Neuronal stem cell (in vitro differentiated cells): ENCODE measurements at regions not wholly inside any gene's neighbourhood (a gene's known extent, or its start where the extent isn't known, plus 50 kb on each side); places are given as distances from the start of the nearest gene placed in this dataset.

ENCODE experiments used
- DNase-seq: peaks from one replicate; pipeline ENCODE4 v3.0.0-alpha.2; 2013; ENCODE audit warnings: low spot score
- H2AFZ ChIP-seq: one replicate; pipeline ENCODE4 v1.6.1; 2013; ENCODE audit warnings: mild to moderate bottlenecking, low read length, inconsistent platforms
- H2AK5ac ChIP-seq: 2 replicates; pipeline ENCODE4 v1.6.1; 2013; ENCODE audit warnings: low read depth, mild to moderate bottlenecking, inconsistent platforms, low read length, moderate library complexity, mixed read lengths
- H2BK120ac ChIP-seq: 2 replicates; pipeline ENCODE4 v1.6.1; 2013; ENCODE audit warnings: low read depth, mild to moderate bottlenecking, inconsistent platforms, low read length, moderate library complexity, mixed read lengths
- H2BK12ac ChIP-seq: one replicate; pipeline ENCODE4 v1.6.1; 2013; ENCODE audit warnings: low read length, inconsistent platforms
- H2BK15ac ChIP-seq: 2 replicates; pipeline ENCODE4 v1.6.1; 2013; ENCODE audit warnings: mild to moderate bottlenecking, low read length, inconsistent platforms, mixed read lengths
- H2BK5ac ChIP-seq: one replicate; pipeline ENCODE4 v1.6.1; 2013; ENCODE audit warnings: inconsistent platforms, mild to moderate bottlenecking, low read length, moderate library complexity
- H3K14ac ChIP-seq: one replicate; pipeline ENCODE4 v1.6.1; 2013; ENCODE audit warnings: low read length, inconsistent platforms
- H3K18ac ChIP-seq: 2 replicates; pipeline ENCODE4 v1.6.1; 2013; ENCODE audit warnings: low read length, inconsistent platforms
- H3K23ac ChIP-seq: 2 replicates; pipeline ENCODE4 v1.6.1; 2013; ENCODE audit warnings: low read depth, mild to moderate bottlenecking, mixed read lengths, low read length, inconsistent platforms; ENCODE audit not compliant: poor library complexity
- H3K27ac ChIP-seq: replicated peaks from 3 replicates; pipeline ENCODE4 v1.5.1; 2013; ENCODE audit warnings: low read length, inconsistent platforms
- H3K27me3 ChIP-seq, 3 experiments: 2 replicates each; pipeline ENCODE4 v1.6.1; 2013; ENCODE audit warnings: low read length in 3 of 3, mild to moderate bottlenecking in 2 of 3, inconsistent platforms in 1 of 3, low read depth in 1 of 3, mixed read lengths in 1 of 3, moderate library complexity in 1 of 3; ENCODE audit not compliant: control insufficient read depth in 3 of 3, insufficient read depth in 3 of 3
- H3K36me3 ChIP-seq, 2 donors: replicated peaks in 1 of 2; 2 replicates each; pipeline ENCODE4 v1.6.1; 2013; ENCODE audit warnings: low read length in 2 of 2; ENCODE audit not compliant: control insufficient read depth in 2 of 2, insufficient read depth in 2 of 2
- H3K4ac ChIP-seq: 2 replicates; pipeline ENCODE4 v1.6.1; 2013; ENCODE audit warnings: inconsistent platforms, mild to moderate bottlenecking, low read length, moderate library complexity
- H3K4me1 ChIP-seq, 2 donors: 1 replicate in 1 of 2; 2 replicates in 1 of 2; pipeline ENCODE4 v1.6.1; 2013; ENCODE audit warnings: low read length in 2 of 2, low read depth in 1 of 2; ENCODE audit not compliant: control insufficient read depth in 2 of 2, insufficient read depth in 1 of 2
- H3K4me2 ChIP-seq: one replicate; pipeline ENCODE4 v1.6.1; 2013; ENCODE audit warnings: mild to moderate bottlenecking, low read length, inconsistent platforms; ENCODE audit not compliant: insufficient read depth, poor library complexity, severe bottlenecking
- H3K4me3 ChIP-seq, 2 donors: 2 replicates each; pipeline ENCODE4 v1.5.1; 2013; ENCODE audit warnings: low read length in 2 of 2, mild to moderate bottlenecking in 2 of 2, inconsistent platforms in 1 of 2, moderate library complexity in 1 of 2
- H3K79me1 ChIP-seq: one replicate; pipeline ENCODE4 v1.6.1; 2013; ENCODE audit warnings: low read depth, mild to moderate bottlenecking, inconsistent platforms, low read length, moderate library complexity
- H3K9ac ChIP-seq: one replicate; pipeline ENCODE4 v1.6.1; 2013; ENCODE audit warnings: mild to moderate bottlenecking, low read depth, low read length, inconsistent platforms; ENCODE audit not compliant: poor library complexity
- H3K9me3 ChIP-seq, 2 donors: replicated peaks in 1 of 2; 2 replicates each; pipeline versions ENCODE3 to v1.6.1; 2013; ENCODE audit warnings: low read length in 2 of 2, mild to moderate bottlenecking in 2 of 2, inconsistent platforms in 1 of 2, low read depth in 1 of 2, mixed read lengths in 1 of 2, moderate library complexity in 1 of 2; ENCODE audit not compliant: control insufficient read depth in 2 of 2, insufficient read depth in 1 of 2
- H4K8ac ChIP-seq: one replicate; pipeline ENCODE4 v1.6.1; 2013; ENCODE audit warnings: low read depth, mild to moderate bottlenecking, inconsistent platforms, low read length, moderate library complexity
- H4K91ac ChIP-seq: one replicate; pipeline ENCODE4 v1.6.1; 2013; ENCODE audit warnings: low read length, low read depth, mild to moderate bottlenecking, inconsistent platforms; ENCODE audit not compliant: poor library complexity
- WGBS, 2 donors: extraction: QIAGEN DNeasy Blood & Tissue Kit; methylation state at CpG; one replicate each; pipeline ENCODE4 v1.1.7; 2013; ENCODE audit warnings: missing lambda C conversion rate in 2 of 2, mixed read lengths in 1 of 2; ENCODE audit not compliant: insufficient read length in 2 of 2, insufficient replicate concordance in 1 of 2; ENCODE audit errors: extremely low coverage in 2 of 2; 5-methylcytosine and 5-hydroxymethylcytosine counted together

GRCh38 chr3:86624192-86624591 is 366.8 kb downstream of the VGLL3 start:
- Histone ChIP-seq H3K36me3 (no peaks in the 10 kb centered on the region), H3K4me2 (no peak overlapping the region), H4K8ac (no peak overlapping the region), H3K23ac (no peak overlapping the region), H2BK5ac (no peak overlapping the region), H4K91ac (no peak overlapping the region), H3K4me1 (peaks cover 0 to 7% of the 10 kb centered on the region in 2 donors), H3K27ac (no peak overlapping the region), H3K79me1 (no peaks in the 10 kb centered on the region), H2AFZ (no peak overlapping the region), H3K9ac (no peak overlapping the region), H2BK15ac (no peak overlapping the region), H3K4me3 (no peak overlapping the region), H3K9me3 (no peaks in the 10 kb centered on the region), H2AK5ac (no peak overlapping the region), H3K14ac (no peak overlapping the region), H3K4ac (no peak overlapping the region), H2BK120ac (no peak overlapping the region), H3K18ac (no peak overlapping the region), H3K27me3 (no peaks in the 10 kb centered on the region), H2BK12ac (no peak overlapping the region)
- DNase-seq = no peak
- WGBS, 2 donors = no CpG with 5 or more reads among the region's 2 CpGs

GRCh38 chr3:86618706-86619105 is 372.2 kb downstream of the VGLL3 start:
- Histone ChIP-seq H2BK12ac (no peak overlapping the region), H2BK5ac (no peak overlapping the region), H3K27ac (no peak overlapping the region), H4K8ac (no peak overlapping the region), H3K23ac (no peak overlapping the region), H3K14ac (no peak overlapping the region), H3K9me3 (peaks cover 0 to 3% of the 10 kb centered on the region in 2 donors), H2BK15ac (no peak overlapping the region), H2AK5ac (no peak overlapping the region), H3K4me3 (no peak overlapping the region), H3K79me1 (no peaks in the 10 kb centered on the region), H2BK120ac (no peak overlapping the region), H3K4me2 (no peak overlapping the region), H4K91ac (no peak overlapping the region), H3K4me1 (peaks cover 0 to 2% of the 10 kb centered on the region in 2 donors), H3K27me3 (no peaks in the 10 kb centered on the region), H3K4ac (no peak overlapping the region), H3K9ac (no peak overlapping the region), H3K18ac (no peak overlapping the region), H2AFZ (no peak overlapping the region), H3K36me3 (no peaks in the 10 kb centered on the region)
- DNase-seq = no peak
- no CpG with 5 or more reads among the region's 5 CpGs for WGBS, 2 donors

- no peaks in the 10 kb centered on the region for H3K36me3 ChIP-seq
- H2AFZ ChIP-seq = no peak overlapping the region
- no peak overlapping the region for H4K91ac ChIP-seq
- H3K18ac ChIP-seq = no peak overlapping the region
- no peaks in the 10 kb centered on the region for H3K4me1 ChIP-seq
- no peak overlapping the region for H2BK15ac ChIP-seq
- H3K23ac ChIP-seq = no peak overlapping the region
- H3K4me2 ChIP-seq = no peak overlapping the region
- H3K9ac ChIP-seq = no peak overlapping the region
- H3K4me3 ChIP-seq = no peak overlapping the region
- no peak overlapping the region for H3K14ac ChIP-seq
- no peak overlapping the region for H2BK12ac ChIP-seq
- no peak for DNase-seq
- no peak overlapping the region for H2BK5ac ChIP-seq
- no peaks in the 10 kb centered on the region for H3K27me3 ChIP-seq
- no peak overlapping the region for H4K8ac ChIP-seq
- H3K9me3 ChIP-seq = peaks cover 2 to 3% of the 10 kb centered on the region in 2 donors
- no peaks in the 10 kb centered on the region for H3K79me1 ChIP-seq
- no peak overlapping the region for H3K27ac ChIP-seq
- no peak overlapping the region for H3K4ac ChIP-seq
- no CpG with 5 or more reads among the region's 2 CpGs for WGBS, 2 donors
- no peak overlapping the region for H2AK5ac ChIP-seq
- H2BK120ac ChIP-seq = no peak overlapping the region
Observed at GRCh38 chr3:86605166-86605565, 385.8 kb downstream of the VGLL3 start.

GRCh38 chr3:86595696-86596095 is 395.3 kb downstream of the VGLL3 start:
- Histone ChIP-seq H2AFZ (no peak overlapping the region), H3K36me3 (no peaks in the 10 kb centered on the region), H3K23ac (no peak overlapping the region), H3K14ac (no peak overlapping the region), H3K27ac (no peak overlapping the region), H3K4ac (no peak overlapping the region), H2BK5ac (no peak overlapping the region), H3K4me1 (no peaks in the 10 kb centered on the region), H4K91ac (no peak overlapping the region), H3K18ac (no peak overlapping the region), H3K27me3 (no peaks in the 10 kb centered on the region), H4K8ac (no peak overlapping the region), H2BK15ac (no peak overlapping the region), H3K9ac (no peak overlapping the region), H3K4me3 (no peak overlapping the region), H3K79me1 (no peaks in the 10 kb centered on the region), H3K9me3 (no peaks in the 10 kb centered on the region), H2BK120ac (no peak overlapping the region), H3K4me2 (no peak overlapping the region), H2BK12ac (no peak overlapping the region), H2AK5ac (no peak overlapping the region)
- no CpG with 5 or more reads among the region's 3 CpGs for WGBS, 2 donors
- DNase-seq = no peak
